Activated CD8-positive, alpha-beta T cell treated with anti-CD3 and anti-CD28 coated beads for 36 hours (primary cell): ENCODE measurements at regions not wholly inside any gene's neighbourhood (a gene's known extent, or its start where the extent isn't known, plus 50 kb on each side); places are given as distances from the start of the nearest gene placed in this dataset.

Source experiments
- ATAC-seq: fragments of 200-7000 bp; cut with Tn5 transposase; one replicate; pipeline ENCODE4 v1.10.0; 2021; ENCODE audit warnings: mild to moderate bottlenecking, moderate library complexity
- CTCF ChIA-PET: fragments of 350-600 bp; sonication (Branson Sonifier 250); formaldehyde crosslinking; loops from one replicate; lab custom pipeline; 2021; ENCODE audit warnings: antibody characterized with exemption; lab: Charles Lee
- POLR2A ChIA-PET: fragments of 350-600 bp; sonication (Branson Sonifier 250); formaldehyde crosslinking; loops from one replicate; lab custom pipeline; 2021; ENCODE audit warnings: antibody characterized with exemption; lab: Charles Lee
- DNase-seq: peaks from one replicate; pipeline ENCODE4 v3.0.0-alpha.2; 2020
- H3K27ac Mint-ChIP-seq: one replicate; pipeline ENCODE4 v1.8.0; 2021; ENCODE audit warnings: mild to moderate bottlenecking, mixed read lengths
- H3K27me3 Mint-ChIP-seq: one replicate; pipeline ENCODE4 v1.8.0; 2021; ENCODE audit warnings: mixed read lengths
- H3K36me3 Mint-ChIP-seq: one replicate; pipeline ENCODE4 v1.8.0; 2021; ENCODE audit warnings: low read depth, mixed read lengths
- H3K4me1 Mint-ChIP-seq: one replicate; pipeline ENCODE4 v1.8.0; 2021; ENCODE audit warnings: low read depth, mixed read lengths
- H3K4me3 Mint-ChIP-seq: one replicate; pipeline ENCODE4 v1.8.0; 2021; ENCODE audit warnings: mild to moderate bottlenecking, moderate library complexity, mixed read lengths
- H3K9me3 Mint-ChIP-seq: one replicate; pipeline ENCODE4 v1.8.0; 2021; ENCODE audit warnings: mixed read lengths
- CTCF ChIP-seq: fragments of 200-600 bp; IDR thresholded peaks from one replicate; pipeline ENCODE4 v1.8.0; 2022; ENCODE audit warnings: antibody characterized with exemption, mild to moderate bottlenecking
- intact Hi-C: fragments of 100-400 bp; cut with micrococcal nuclease; formaldehyde crosslinking; loops from one replicate; pipeline ENCODE4 v1.10.0; 2022

GRCh38 chr7:112571852-112572607, 91.2 kb downstream of the LSMEM1 start:
- H3K9me3 Mint-ChIP-seq: peaks cover 7% of the 10 kb centered on the region
- ATAC-seq: no peak
- peaks cover 11% of the 10 kb centered on the region for H3K4me1 Mint-ChIP-seq
- peaks cover 1% of the 10 kb centered on the region for H3K27me3 Mint-ChIP-seq
- peak; percentile 5 for DNase-seq
- H3K36me3 Mint-ChIP-seq: no peaks in the 10 kb centered on the region
- no peak overlapping the region for H3K27ac Mint-ChIP-seq
- no peak overlapping the region for H3K4me3 Mint-ChIP-seq
- intact Hi-C loops: no loop called here
- CTCF ChIA-PET: interaction anchor here (1.4 to 2.1 kb wide), 2 partner anchors 22 to 853 kb away, joined by 4 to 6 read pairs; no protein-coding TSS in a partner anchor
- POLR2A ChIA-PET: no interaction called here
- no peak for TF ChIP-seq CTCF

GRCh38 chr7:112572669-112573301, 92.0 kb downstream of the LSMEM1 start:
- ChIA-PET POLR2A (no interaction called here), CTCF (interaction anchor here (0.6 to 2.1 kb wide), 3 partner anchors 22 to 852 kb away, joined by 3 to 6 read pairs (median 4); no protein-coding TSS in a partner anchor)
- no peak for TF ChIP-seq CTCF
- no peak for DNase-seq
- Mint-ChIP-seq H3K27ac (no peak overlapping the region), H3K9me3 (peaks cover 7% of the 10 kb centered on the region), H3K4me3 (no peak overlapping the region), H3K4me1 (peaks cover 11% of the 10 kb centered on the region), H3K36me3 (no peaks in the 10 kb centered on the region), H3K27me3 (peaks cover 1% of the 10 kb centered on the region)
- ATAC-seq: no peak
- intact Hi-C loops: no loop called here

GRCh38 chr7:112573302-112574039, 92.7 kb downstream of the LSMEM1 start:
- H3K4me3 Mint-ChIP-seq: no peak overlapping the region
- POLR2A ChIA-PET: no interaction called here
- peaks cover 11% of the 10 kb centered on the region for H3K4me1 Mint-ChIP-seq
- CTCF ChIA-PET: interaction anchor here (0.6 to 2.1 kb wide), 5 partner anchors 23 to 851 kb away, joined by 3 to 6 read pairs (median 3); no protein-coding TSS in a partner anchor
- peaks cover 7% of the 10 kb centered on the region for H3K9me3 Mint-ChIP-seq
- ATAC-seq: no peak
- no peak for DNase-seq
- intact Hi-C loops: no loop called here
- H3K27ac Mint-ChIP-seq: no peak overlapping the region
- TF ChIP-seq CTCF: no peak
- no peaks in the 10 kb centered on the region for H3K36me3 Mint-ChIP-seq
- H3K27me3 Mint-ChIP-seq: no peaks in the 10 kb centered on the region

- no peak for TF ChIP-seq CTCF
- DNase-seq (no peak), ATAC-seq (no peak)
- intact Hi-C loops: no loop called here
- ChIA-PET POLR2A (no interaction called here), CTCF (no interaction called here)
- H3K27me3 Mint-ChIP-seq: peaks cover 2% of the 10 kb centered on the region
- peaks cover 7% of the 10 kb centered on the region for H3K9me3 Mint-ChIP-seq
- no peak overlapping the region for H3K4me3 Mint-ChIP-seq
- H3K36me3 Mint-ChIP-seq: no peaks in the 10 kb centered on the region
- no peak overlapping the region for H3K27ac Mint-ChIP-seq
- peaks cover 11% of the 10 kb centered on the region for H3K4me1 Mint-ChIP-seq
Observed at GRCh38 chr7:112575864-112576263, 95.1 kb downstream of the LSMEM1 start.
